SKM-1 (cell line): ENCODE measurements at regions not wholly inside any gene's neighbourhood (a gene's known extent, or its start where the extent isn't known, plus 50 kb on each side); places are given as distances from the start of the nearest gene placed in this dataset.

ENCODE experiments used
- DNase-seq: peaks from one replicate; lab custom pipeline; 2025; ENCODE audit not compliant: unreplicated experiment; lab: John Stamatoyannopoulos, UW

DNA sequence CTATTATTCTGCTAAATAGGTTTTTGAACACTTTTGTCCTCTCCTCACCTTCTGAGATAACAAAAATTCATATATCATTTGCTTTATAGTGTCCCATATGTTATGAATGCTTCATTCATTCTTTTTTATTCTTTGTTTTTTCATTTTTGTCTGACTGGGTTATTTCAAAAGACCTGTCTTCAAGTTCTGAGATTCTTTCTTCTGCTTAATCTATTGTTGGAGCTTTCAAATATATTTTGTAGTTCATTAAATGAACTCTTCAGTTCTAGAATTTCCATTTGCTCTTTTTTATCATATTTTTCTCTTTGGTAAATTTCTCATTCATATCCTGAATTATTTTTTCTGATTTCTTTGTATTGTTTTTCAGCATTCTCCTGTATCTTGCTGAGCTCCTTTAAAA lies 53.1 kb upstream of the SCIN start:
- no peak for DNase-seq

DNA sequence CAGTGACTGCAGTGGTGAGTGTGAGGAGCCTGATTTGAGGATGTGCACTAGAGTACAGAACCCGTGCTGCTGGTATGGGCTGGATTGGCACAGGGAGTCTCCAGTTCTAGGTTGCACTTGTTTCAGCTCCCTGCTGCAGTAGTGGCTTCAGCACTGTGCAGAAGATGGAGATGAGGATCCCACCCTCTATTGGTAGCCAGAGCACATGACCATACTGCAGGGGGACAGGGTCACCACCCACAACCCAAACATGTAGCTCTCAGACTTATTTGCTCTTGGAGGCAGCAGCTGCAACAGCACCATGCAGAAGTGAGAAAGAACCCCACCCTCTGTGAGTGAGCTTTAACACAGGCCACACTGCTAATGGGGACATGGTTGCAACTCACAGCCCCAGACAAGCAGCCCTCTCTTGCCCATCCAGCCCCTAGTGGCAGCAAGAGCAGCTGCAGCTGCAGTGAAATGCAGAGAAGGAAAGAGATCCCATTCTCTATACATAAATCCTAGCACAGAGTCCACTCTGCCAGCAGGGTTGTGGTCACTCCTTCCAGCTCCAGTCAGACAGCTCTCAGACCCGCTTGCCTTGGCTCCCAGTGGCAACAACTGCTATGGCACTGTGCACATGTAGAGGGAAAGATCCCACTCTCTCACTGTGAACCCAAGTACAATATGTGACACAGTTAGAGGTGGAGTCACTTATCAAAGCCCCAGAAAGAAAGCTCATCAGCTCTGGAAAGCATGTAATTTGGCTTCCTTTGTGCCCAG lies 51.4 kb upstream of the SCIN start:
- DNase-seq: no peak

DNA sequence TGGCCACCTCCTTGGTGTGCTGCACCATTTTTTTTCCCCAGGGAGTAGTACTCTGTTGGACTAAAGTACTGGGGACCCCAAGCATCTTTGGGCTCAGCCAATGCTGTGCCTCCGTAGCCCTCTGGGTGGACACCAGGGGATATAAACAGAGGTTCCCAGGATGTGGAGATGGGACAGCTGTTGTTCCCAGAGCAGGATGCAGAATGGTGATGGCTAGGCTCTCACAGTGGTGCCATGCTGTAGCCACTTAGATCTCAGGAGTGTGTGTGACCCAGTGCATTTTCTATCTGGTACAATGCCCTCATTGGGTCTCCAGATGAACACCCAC lies 50.9 kb upstream of the SCIN start:
- no peak for DNase-seq
